Left ventricle myocardium inferior (tissue), 1 donor: ENCODE measurements at regions not wholly inside any gene's neighbourhood (a gene's known extent, or its start where the extent isn't known, plus 50 kb on each side); places are given as distances from the start of the nearest gene placed in this dataset.

Source experiments
- DNase-seq: peaks from one replicate; pipeline ENCODE4 v3.0.0-alpha.2; 2020
- H3K27ac ChIP-seq: fragments of 200-600 bp; replicated peaks from 2 replicates; pipeline ENCODE4 v1.8.0; 2021
- H3K27me3 ChIP-seq: fragments of 200-600 bp; 2 replicates; pipeline ENCODE4 v1.8.0; 2021; ENCODE audit warnings: low read depth
- H3K36me3 ChIP-seq: fragments of 200-600 bp; 2 replicates; pipeline ENCODE4 v1.8.0; 2021
- H3K4me1 ChIP-seq: fragments of 200-600 bp; 2 replicates; pipeline ENCODE4 v1.8.0; 2021
- H3K4me3 ChIP-seq: fragments of 200-600 bp; 2 replicates; pipeline ENCODE4 v1.8.0; 2021; ENCODE audit warnings: mild to moderate bottlenecking, moderate library complexity
- H3K9me3 ChIP-seq: fragments of 200-600 bp; replicated peaks from 2 replicates; pipeline ENCODE4 v1.8.0; 2021
- CTCF ChIP-seq: fragments of 200-600 bp; IDR thresholded peaks from 2 replicates; pipeline ENCODE4 v1.8.0; 2021; ENCODE audit warnings: antibody characterized with exemption, mild to moderate bottlenecking, borderline replicate concordance
- intact Hi-C: fragments of 100-400 bp; cut with micrococcal nuclease; formaldehyde crosslinking; loops from one replicate; pipeline ENCODE4 v1.11.0; 2022
- donor health status: DM: no; HTN: yes; CAD: no; lungs with severe emphysema.

- H3K27ac ChIP-seq: no peak overlapping the region
- no peak for TF ChIP-seq CTCF
Measured at GRCh38 chr14:46198676-46199075, 452.9 kb downstream of the RPL10L start.

GRCh38 chr14:46197856-46198255 is 453.7 kb downstream of the RPL10L start:
- Histone ChIP-seq H3K4me3 (no peak overlapping the region), H3K36me3 (no peaks in the 10 kb centered on the region), H3K27me3 (no peaks in the 10 kb centered on the region), H3K9me3 (peaks cover 3% of the 10 kb centered on the region), H3K27ac (no peak overlapping the region), H3K4me1 (no peaks in the 10 kb centered on the region)
- TF ChIP-seq CTCF: no peak
- intact Hi-C loops: no loop called here
- DNase-seq: no peak

More at GRCh38 chr14:46198676-46199075, 452.9 kb downstream of the RPL10L start:
- Histone ChIP-seq H3K36me3 (no peaks in the 10 kb centered on the region), H3K27me3 (no peaks in the 10 kb centered on the region), H3K9me3 (peaks cover 4% of the 10 kb centered on the region), H3K4me3 (no peak overlapping the region), H3K4me1 (no peaks in the 10 kb centered on the region)
- DNase-seq: no peak
- intact Hi-C loops: no loop called here
